HepG2 (cell line): ENCODE measurements at regions not wholly inside any gene's neighbourhood (a gene's known extent, or its start where the extent isn't known, plus 50 kb on each side); places are given as distances from the start of the nearest gene placed in this dataset.

Experiments used
- DR1 ChIP-seq: sonication (generic); formaldehyde crosslinking; IDR thresholded peaks from 2 replicates; pipeline ENCODE4 v1.8.0; 2021; ENCODE audit warnings: mild to moderate bottlenecking, missing genetic modification reagents, inconsistent platforms
- GLI4 ChIP-seq: sonication (generic); formaldehyde crosslinking; IDR thresholded peaks from 2 replicates; pipeline ENCODE4 v1.5.1; 2020; ENCODE audit warnings: missing genetic modification reagents, mild to moderate bottlenecking, moderate library complexity, borderline replicate concordance
- RERE ChIP-seq: IDR thresholded peaks from 2 replicates; pipeline ENCODE4 v1.6.1; 2016; ENCODE audit warnings: low read depth, missing genetic modification reagents, missing compliant biosample characterization
- SOX13 ChIP-seq, 3 experiments: fragments of 450-650 bp in 1 of 3; sonication (generic) in 1 of 3; formaldehyde crosslinking in 1 of 3; IDR thresholded peaks in 2 of 3; conservative IDR thresholded peaks in 1 of 3; 2 replicates each; pipeline versions ENCODE4 v1.5.0 to v1.6.1; 2016 to 2020; ENCODE audit warnings: antibody characterized with exemption in 1 of 3, mild to moderate bottlenecking in 1 of 3, missing compliant biosample characterization in 1 of 3, missing genetic modification reagents in 1 of 3, moderate library complexity in 1 of 3
- ZBTB33 ChIP-seq: sonication (generic); formaldehyde crosslinking; IDR thresholded peaks from 2 replicates; pipeline ENCODE4 v1.4.0; 2020; ENCODE audit warnings: missing genetic modification reagents
- ZNF180 ChIP-seq: sonication (generic); formaldehyde crosslinking; IDR thresholded peaks from 2 replicates; pipeline ENCODE4 v1.4.0; 2020; ENCODE audit warnings: low read depth, missing genetic modification reagents, borderline replicate concordance
- ZNF496 ChIP-seq: sonication (generic); formaldehyde crosslinking; IDR thresholded peaks from 2 replicates; pipeline ENCODE4 v1.8.1; 2023; ENCODE audit warnings: mild to moderate bottlenecking, moderate library complexity, missing genetic modification reagents; ENCODE audit not compliant: insufficient replicate concordance
- ZNF710 ChIP-seq: sonication (generic); formaldehyde crosslinking; IDR thresholded peaks from 2 replicates; pipeline ENCODE4 v1.5.0; 2020; ENCODE audit warnings: mild to moderate bottlenecking, missing genetic modification reagents, borderline replicate concordance
- ZSCAN30 ChIP-seq: sonication (generic); formaldehyde crosslinking; IDR thresholded peaks from 2 replicates; pipeline ENCODE4 v1.5.0; 2020; ENCODE audit warnings: mild to moderate bottlenecking, missing genetic modification reagents

- TF ChIP-seq DR1 (CRISPR knock-in tag), result no peak
- TF ChIP-seq SOX13 (IDR thresholded peaks at IDR 0.05), result no peak
- no peak for TF ChIP-seq SOX13 (CRISPR knock-in tag; conservative IDR thresholded peaks at IDR 0.05 in 1 of 2, IDR thresholded peaks at IDR 0.05 in 1 of 2)
- TF ChIP-seq RERE, result no peak
- TF ChIP-seq ZBTB33 (CRISPR knock-in tag), result no peak
- TF ChIP-seq GLI4 (CRISPR knock-in tag), result no peak
- no peak for TF ChIP-seq ZNF710 (CRISPR knock-in tag)
- TF ChIP-seq ZSCAN30, result no peak
- no peak for TF ChIP-seq ZNF496 (CRISPR knock-in tag)
- TF ChIP-seq ZNF180 (CRISPR knock-in tag), result no peak
Measured at GRCh38 chrX:148084611-148085010, 103.5 kb downstream of the FMR1NB start (continued).
